ENCODE measurements at regions not wholly inside any gene's neighbourhood (a gene's known extent, or its start where the extent isn't known, plus 50 kb on each side); places are given as distances from the start of the nearest gene placed in this dataset.

DNA sequence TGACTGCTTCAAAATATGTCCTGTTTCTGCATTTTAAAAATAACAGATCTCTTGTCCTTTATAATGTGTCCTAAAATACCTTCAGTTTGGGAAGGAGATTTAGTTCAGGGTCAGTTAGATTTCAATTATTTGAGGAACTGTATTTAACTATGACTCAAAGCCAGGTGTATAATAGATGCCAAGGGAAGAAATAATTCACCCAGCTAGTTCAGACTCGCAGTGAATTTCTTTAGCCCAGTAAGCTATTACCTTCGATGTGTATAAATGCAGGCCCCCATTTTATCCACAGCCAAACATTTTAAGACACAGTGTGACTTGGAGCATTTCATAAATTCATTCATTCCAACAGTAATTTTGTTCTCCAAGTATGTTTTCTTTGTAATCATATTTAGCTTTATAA is 458.0 kb downstream of the ZNF385D start:
- H3K27me3 ChIP-seq (ENCODE audit: control insufficient read depth, insufficient read depth, low read length), result no peaks in the 10 kb centered on the region
- H3K9me3 ChIP-seq (ENCODE audit: control insufficient read depth, insufficient read depth, low read depth, low read length), result no peaks in the 10 kb centered on the region
- TF ChIP-seq SIN3A (IDR thresholded peaks at IDR 0.05; ENCODE audit: borderline replicate concordance, insufficient read depth, low read depth, low read length), result no peak
- no peak for TF ChIP-seq CTCF (IDR thresholded peaks at IDR 0.05)
- no peak for TF ChIP-seq TCF7L2 (IDR thresholded peaks at IDR 0.05; ENCODE audit: low read depth, low read length)
- TF ChIP-seq POLR2AphosphoS5 (IDR thresholded peaks at IDR 0.05; ENCODE audit: low read depth, low read length), result no peak
- TF ChIP-seq REST (IDR thresholded peaks at IDR 0.05; ENCODE audit: insufficient read depth in 1 of 2, low read depth in 2 of 2, low read length in 1 of 2), result no peak
- in situ Hi-C loops (cut with HindIII; ENCODE audit: low pct_unique_long_range_greater_than_20kb, low sequenced_read_pairs), result no loop called here
- no peak overlapping the region for H3K27ac ChIP-seq (ENCODE audit: low read length)
- POLR2A ChIA-PET, result no interaction called here
- H3K36me3 ChIP-seq (ENCODE audit: control insufficient read depth, insufficient read depth, low read length), result no peaks in the 10 kb centered on the region; the same call in 1 of the 2 replicates
- no peak for ATAC-seq
- intact Hi-C loops (cut with micrococcal nuclease; ENCODE audit: unreplicated experiment), result no loop called here
- H3K4me3 ChIP-seq (ENCODE audit: low read depth in 2 of 2, low read length in 2 of 2), result no peak overlapping the region
- DNase-seq (ENCODE audit: low read depth, low spot score), result no peak
- no TSS peak for BruUV-seq (replicated peaks)
- H3K4me1 ChIP-seq (ENCODE audit: control insufficient read depth, insufficient read depth, low read length), result no peaks in the 10 kb centered on the region
- CTCF ChIA-PET, result interaction anchor here (0.8 kb wide), 1 partner anchor 779 kb away, joined by 3 read pairs; no protein-coding TSS in a partner anchor

DNA sequence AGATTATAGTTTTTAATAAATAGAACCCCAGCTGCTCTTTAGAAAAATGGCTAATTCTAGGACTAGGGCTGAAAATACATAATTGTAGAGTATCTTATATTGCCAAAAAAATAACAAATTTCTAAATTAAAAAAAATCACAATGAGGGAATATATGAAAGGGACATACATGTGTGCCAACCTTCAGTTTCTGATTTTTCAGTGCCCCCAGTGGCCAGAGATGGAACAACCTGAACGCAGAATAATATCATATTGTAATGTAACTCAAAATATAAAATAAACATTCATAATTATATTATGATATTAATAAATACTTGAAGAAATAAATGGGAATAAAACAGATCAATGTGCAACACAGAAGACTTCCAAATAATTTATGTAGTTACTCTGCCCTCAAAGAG is 460.5 kb downstream of the ZNF385D start:
- CTCF ChIA-PET, result no interaction called here
- BruUV-seq (replicated peaks), result no TSS peak

More for the DNA sequence above, 460.5 kb downstream of the ZNF385D start:
- intact Hi-C loops (cut with micrococcal nuclease; ENCODE audit: unreplicated experiment) (no loop called here), in situ Hi-C loops (cut with HindIII; ENCODE audit: low pct_unique_long_range_greater_than_20kb, low sequenced_read_pairs) (no loop called here)
- Histone ChIP-seq H3K4me3 (ENCODE audit: low read depth in 2 of 2, low read length in 2 of 2) (no peak overlapping the region), H3K9me3 (ENCODE audit: control insufficient read depth, insufficient read depth, low read depth, low read length) (no peaks in the 10 kb centered on the region), H3K4me1 (ENCODE audit: control insufficient read depth, insufficient read depth, low read length) (no peaks in the 10 kb centered on the region), H3K27me3 (ENCODE audit: control insufficient read depth, insufficient read depth, low read length) (no peaks in the 10 kb centered on the region), H3K27ac (ENCODE audit: low read length) (no peak overlapping the region), H3K36me3 (ENCODE audit: control insufficient read depth, insufficient read depth, low read length) (no peaks in the 10 kb centered on the region; the same call in 1 of the 2 replicates)
- peak; percentile 36; the same call in 1 of the 2 replicates for TF ChIP-seq CTCF (IDR thresholded peaks at IDR 0.05)
- no peak for TF ChIP-seq SIN3A (IDR thresholded peaks at IDR 0.05; ENCODE audit: borderline replicate concordance, insufficient read depth, low read depth, low read length)
- no peak for ATAC-seq
- POLR2A ChIA-PET, result no interaction called here
- DNase-seq (ENCODE audit: low read depth, low spot score), result no peak

Data from Panc1 (cell line).